GM21528 (cell line): ENCODE measurements at regions not wholly inside any gene's neighbourhood (a gene's known extent, or its start where the extent isn't known, plus 50 kb on each side); places are given as distances from the start of the nearest gene placed in this dataset.

ENCODE experiments used
- ATAC-seq: cut with Tn5 transposase; IDR thresholded peaks from one replicate; pipeline ENCODE4 v1.9.1; 2021; ENCODE audit warnings: mild to moderate bottlenecking, moderate library complexity; ENCODE audit not compliant: unreplicated experiment, low FRiP score

DNA sequence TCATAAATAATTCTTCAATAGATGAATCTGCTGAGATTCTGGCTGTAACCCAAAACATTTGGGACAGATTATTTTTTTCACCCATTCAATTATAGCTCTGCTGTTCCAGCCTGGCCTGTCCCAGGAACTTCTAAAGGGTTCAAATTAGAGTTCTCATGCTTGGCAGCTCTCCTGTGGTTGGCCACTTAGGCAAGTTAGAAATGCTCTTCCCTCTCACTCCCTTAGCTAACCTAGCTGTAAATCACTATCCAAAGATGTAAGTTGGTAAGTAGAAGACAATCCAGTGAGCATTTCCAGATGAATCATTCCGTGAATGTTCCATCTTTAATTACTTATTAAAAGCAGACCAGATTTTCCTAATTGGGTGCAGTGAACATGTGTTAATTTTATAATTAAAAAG is 760.4 kb upstream of the TBX3 start:
- ATAC-seq, result no peak

DNA sequence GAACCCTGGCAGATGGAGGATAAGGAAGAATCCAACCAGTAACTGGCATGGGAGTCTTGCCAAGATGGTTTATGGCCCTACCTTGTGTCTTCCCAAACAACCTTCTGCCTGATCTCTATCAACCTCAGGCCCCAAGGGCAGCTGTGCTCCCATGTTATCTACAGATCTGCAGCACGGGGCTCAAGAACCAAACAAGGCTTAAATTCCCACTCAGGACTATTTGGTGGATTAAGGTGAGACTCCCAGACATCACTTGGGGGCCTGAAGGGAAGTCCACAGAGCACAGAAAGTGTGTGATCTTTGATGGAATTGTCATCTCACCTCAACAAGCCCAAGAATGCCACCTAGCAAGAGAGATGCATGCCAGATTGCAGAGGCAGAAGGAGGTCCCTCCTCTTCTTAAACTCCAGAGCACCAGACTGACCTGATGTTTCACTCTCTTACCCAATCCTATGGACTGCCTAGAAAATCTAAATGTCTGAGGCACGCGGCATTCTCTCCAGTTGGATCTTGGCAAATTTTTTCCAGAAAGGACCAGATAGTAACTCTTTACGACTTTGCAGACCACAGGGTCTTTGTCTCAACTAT is 759.5 kb upstream of the TBX3 start:
- no peak for ATAC-seq

DNA sequence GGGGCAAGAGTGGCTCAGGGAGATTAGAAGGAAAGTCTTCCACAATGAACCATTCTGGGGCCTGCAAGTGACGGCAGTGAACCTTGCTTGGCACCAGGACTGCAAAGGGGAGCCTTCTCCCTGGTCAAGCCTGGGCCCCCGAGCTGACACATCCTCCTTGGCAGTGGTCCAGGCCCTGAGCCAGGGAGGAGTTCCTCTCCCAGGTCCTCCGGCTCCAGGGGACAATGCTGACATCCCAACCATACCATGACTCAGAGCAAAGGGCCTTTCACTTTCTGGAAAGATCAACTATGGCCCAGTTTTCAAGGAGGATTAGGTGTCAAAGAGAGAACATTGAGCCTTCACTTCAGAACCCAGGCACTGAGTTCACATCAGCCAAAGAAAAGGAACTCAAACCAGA is 756.5 kb upstream of the TBX3 start:
- no peak for ATAC-seq

DNA sequence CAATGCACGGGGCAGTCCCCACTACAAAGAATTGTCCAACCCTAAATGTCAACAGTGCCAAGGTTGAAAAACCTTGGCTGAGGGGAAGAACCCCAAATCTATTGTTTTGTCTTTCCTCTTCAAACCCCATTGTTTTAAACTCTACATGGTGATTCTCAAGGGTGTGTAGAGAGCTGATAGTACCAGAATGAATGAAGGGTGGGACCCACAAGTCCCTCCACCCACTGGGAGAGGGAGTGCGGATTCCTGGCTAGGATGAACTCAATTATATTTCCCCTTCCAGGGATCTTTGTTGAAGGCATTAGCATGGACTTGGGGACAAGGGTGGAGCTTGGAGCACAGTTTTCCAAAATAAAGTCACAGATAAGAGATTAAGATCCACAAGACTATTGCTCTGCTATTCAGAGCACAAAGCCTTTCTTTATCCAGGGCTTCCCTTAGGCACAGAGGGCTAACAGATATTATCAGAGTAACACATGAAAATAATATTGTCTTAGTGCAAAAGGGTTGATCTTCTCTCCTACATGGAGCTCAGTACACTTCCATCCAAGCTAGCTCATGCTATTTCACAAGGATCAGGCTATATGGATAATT is 755.1 kb upstream of the TBX3 start:
- no peak for ATAC-seq

DNA sequence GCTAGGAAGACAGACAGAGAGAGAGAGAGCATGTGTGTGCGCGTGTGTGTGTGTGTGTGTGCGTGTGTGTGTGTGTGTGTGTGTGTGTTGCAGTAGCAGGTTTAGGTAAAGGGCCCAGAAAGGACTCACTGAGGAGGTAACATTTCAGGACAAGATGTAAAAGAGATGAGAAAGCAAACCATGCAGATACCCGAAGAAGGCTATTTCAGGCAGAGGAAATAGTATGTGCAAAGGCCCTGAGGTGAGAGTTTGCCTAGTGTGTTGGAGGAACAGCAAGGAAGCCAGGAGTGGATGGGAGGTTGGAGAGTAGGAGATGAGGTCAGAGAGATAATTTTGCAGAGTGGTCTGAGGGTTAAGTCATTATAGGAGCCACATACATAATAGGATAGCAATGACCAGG is 754.3 kb upstream of the TBX3 start:
- ATAC-seq, result no peak

DNA sequence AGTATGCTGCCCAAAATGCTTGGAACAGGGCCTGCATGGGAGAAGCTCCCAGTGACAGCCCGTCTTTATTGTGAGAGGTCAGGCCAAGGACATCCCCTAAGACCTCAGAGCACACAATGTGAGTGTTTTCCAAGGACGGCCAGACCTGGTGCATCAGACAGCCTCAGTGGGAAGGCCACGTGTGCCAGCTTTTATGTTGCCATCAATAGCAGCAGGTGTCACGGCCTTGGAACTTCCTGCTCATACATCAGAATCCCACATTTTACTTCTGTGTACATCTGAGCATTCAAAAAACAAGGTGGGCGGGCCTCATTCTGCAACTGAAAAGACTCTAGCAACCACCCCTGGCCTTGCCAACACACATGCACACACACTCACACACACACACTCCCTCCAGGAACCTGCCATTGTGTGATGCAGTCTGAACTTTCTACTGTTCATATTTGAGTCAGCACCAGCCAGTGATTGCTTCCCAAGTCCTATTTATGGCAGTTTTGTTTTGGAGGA is 753.1 kb upstream of the TBX3 start:
- no peak for ATAC-seq

DNA sequence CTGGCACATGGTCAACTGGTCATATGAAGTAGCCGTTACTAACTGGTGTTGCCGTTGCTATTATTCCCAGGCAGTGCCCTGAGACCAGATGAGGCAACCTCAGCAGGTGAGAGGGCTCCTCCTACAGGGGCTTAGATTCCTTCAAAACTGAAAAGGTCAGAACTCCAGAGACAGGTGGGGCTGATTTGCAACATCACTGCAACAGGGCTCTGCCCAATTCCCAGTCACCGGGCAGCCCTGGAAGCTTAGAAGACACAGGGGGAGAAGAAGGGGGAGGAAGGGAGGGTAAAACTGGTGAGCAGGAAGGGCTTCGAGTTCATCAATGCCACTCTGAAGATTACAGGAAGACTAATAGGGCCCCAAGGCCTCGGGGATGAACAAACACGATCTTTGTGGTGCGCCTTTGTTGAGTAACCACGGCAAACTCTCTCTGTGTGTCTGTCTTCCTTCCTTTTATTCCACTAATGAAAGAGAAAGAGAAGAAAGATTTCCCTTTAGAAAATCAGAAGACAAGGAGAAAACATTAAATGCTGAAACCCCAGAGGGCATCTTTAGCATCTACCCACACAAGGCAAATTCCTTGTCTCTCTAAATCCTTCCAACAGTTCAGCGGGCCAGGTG is 749.1 kb upstream of the TBX3 start:
- ATAC-seq, result no peak

DNA sequence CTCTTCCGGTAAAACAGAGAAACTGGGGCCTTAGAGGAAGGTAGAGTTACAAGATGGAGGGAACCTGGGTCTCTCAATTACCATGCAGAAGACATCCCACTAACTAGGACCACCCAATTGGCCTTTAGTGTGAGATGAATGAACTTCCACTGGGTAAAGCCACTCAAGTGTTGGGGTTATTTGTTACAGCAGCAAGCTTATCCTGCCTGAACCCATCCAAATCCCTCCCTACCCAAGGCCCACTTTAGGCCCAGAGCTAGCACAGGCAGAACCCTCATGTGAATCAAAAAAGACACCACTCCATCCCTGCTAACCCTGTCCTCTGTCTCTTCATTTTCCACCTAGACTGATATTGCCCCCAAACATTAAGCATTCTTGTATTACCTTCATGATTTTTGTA is 746.7 kb upstream of the TBX3 start:
- ATAC-seq, result no peak

DNA sequence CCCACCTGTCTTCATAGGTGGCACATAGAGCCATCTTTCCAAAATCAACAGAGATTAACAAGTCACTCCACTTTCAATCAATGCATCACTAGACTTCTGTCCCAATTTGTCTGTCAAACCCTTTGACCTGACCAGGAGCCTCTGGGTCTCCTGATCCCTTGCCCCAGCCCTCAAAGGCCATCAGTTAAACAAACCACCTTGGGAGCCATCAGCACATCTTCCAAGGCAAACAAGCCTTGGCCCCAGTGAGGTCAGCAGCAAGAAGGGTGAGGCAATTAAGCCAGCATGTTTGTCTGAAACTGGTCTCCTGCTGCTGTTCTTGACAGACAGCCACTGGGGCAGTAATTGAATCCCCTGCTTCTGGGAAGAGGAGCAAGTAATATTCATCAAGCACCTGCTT is 742.8 kb upstream of the TBX3 start:
- ATAC-seq, result no peak

DNA sequence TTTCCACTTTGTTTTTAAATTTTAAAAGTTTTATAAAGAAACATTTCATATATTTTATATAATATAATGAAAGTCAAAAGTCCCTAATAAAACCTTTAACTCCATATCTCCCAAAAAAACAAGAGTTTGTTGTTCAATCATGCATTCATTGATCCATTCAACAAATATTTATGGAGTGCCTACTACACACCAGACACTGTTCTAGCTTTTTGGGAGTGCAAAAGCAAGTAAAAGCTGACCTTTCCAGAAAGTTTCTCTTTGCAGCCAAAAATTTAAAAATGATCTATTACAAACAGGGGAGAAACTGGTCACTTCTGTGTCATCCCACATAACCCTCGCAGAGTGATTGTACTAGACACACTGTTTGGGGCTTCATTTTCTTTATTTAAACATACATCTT is 740.0 kb upstream of the TBX3 start:
- ATAC-seq, result no peak

DNA sequence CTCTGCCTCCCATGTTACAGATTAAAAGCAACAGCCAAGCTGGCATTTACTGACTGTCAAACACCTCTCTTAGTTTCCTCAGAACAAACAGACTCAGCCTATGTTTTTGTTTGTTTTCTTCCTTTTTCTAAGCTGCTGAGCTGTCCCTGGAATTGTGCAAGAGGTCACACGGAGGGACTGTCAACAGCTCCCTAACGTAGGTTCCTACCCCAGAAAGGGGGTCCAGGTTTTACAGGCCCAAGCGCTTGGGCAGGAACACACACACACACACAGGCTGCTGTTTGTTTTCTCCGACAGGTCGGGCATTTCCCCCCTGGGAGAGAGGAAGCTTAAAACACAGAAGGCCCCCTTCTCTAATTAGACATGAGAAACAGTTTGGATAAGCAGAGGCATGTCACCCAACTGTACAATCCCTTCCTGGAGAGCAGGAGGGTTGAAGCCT is 739.6 kb upstream of the TBX3 start:
- no peak for ATAC-seq

DNA sequence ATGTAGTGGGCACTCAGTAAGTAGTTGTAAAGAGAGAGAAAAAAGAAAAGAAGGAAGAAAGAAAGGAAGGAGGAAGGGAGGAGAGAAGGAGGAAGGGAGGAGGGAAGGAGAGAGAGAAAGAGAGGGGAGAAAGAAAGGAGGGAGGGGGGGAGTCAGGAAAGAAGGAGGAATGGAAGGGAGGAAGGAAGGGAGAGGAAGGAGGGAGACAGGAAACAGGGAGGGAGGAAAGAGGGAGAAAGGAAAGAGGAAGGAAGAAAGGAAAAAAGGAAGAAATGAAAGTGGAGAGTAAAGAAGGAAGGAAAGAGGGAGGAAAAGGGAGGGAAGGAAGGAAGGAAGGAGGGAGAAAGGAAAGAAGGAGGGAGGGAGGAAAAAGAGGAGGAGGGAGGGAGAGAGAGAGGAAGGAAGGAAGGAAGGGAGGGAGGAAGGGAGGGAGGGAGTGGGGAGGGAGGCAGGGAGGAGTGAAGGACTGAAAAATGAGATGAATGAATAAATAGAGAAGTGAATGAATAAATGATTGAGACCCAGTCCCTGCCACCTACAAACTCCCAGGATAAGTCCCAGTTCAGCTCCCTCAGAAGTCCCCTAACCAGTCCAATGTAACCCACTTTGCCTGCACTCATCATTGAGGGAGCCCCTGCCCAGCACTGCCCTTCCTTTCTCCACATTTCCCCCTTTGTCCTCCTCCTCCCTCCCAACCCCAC is 739.0 kb upstream of the TBX3 start:
- no peak for ATAC-seq

DNA sequence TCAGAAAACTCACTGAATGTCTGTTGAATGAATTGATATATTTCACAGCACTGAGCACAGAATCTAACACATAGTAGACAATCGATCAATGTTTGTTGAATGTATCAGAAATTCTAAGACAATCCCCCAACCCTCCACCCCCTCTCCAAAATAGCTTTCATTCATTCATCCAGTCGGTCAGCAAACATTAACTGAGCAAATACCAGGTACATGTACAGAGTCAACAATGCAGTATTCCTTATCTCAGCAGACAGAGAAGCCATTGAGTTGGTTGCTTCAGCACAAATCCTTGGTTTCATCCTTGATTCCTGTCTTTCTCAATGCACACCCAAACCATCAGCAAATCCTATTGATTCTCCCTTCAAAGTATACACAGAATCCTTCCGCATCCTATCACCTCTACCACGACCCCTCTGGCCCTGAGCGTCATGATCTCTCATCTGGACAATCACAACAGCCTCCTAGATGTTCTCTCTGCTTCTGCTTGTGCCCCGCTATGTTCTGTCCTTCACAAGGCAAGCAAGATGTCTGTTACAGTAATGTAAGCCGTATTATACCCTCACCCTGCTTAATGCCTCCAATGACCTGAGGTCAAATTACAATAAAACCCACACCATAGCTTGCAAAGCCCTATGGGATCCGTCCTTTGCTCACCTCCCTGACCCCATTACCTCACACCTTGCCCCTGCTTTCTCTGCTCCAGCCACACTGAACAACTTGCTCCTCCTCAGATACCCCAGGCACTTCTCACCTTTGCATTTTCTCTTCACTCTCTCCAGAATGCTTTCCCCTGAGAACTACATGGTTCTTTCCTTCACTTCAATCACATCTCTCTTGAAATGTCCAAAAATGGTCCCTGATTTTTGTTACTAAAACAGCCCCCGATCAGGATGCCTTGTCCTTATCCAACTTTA is 738.1 kb upstream of the TBX3 start:
- ATAC-seq, result no peak

DNA sequence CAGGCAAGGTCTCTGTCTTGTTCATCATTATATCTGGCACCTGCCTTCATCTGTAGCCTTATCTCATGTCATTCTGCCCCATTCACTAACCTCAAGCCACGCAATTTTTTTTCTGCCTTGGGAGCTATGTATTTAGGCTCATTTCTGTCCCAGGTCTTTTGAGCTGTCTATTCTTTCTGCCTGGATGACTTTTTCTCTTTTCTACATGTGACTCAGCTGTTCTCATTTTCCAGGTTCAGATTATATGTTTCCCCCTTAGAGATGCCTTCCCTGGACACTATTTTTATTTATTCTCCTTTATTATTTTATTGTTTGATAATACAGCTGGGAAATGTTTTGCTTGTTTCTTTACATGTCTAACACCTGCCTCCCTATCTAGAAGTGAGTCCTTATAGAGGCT is 737.4 kb upstream of the TBX3 start:
- no peak for ATAC-seq

DNA sequence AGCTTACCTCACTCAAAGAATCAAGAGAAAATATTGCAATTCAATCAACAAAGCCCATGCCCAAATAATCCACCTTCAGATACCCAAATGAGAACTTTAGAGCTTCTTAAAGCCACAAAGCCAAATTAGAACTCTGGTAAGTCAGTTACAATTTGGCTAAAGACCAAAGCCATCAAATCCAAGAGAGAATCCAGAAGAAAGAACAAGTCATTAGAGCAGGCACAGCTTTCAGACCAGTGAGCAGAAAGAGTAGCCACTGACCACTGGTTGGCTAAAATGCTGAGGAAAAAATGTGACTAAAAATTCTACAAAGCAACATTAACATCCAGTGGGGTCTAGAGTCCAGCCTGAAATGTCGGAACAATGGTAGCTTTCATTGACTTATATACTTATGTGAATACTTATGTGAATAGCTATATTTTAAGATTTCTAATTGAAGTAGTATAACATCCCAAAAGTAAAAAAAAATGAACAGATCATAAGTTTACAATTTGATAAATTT is 735.2 kb upstream of the TBX3 start:
- no peak for ATAC-seq

DNA sequence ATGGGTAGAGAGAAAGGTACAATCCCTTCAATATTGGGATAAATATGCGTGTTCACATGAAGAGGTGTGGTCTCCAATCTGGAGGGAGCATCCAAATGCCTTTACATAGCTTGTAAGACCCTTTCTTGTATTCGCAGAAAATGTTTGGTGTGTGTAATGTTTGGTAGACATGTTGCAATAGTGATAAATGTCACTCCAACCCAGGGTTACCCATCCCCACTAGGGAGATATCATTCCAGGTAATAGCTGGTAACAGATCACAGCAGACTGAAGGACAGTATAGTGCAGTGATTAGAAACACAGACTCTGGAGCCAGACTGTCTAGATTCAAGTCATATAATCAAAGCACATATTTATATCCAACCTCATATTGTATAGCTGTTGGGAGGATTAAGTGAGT is 733.6 kb upstream of the TBX3 start:
- no peak for ATAC-seq

DNA sequence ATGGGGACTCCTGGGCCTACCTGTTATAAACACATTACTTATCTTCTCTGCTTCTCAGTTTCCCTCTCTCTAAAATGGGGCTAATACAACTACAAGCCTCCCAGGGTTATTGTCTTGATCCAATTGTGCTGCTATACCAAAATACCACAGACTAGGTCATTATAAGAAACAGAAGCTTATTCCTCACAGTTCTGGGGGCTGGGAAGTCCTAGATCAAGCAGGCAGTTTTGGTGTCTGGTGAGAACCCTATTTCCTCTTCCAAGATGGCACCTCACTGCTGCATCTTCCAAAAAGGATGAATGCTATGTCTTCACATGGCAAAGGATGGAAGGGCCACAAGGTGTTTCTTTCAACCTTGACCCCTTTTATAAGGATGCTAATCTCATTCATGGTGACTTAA is 732.9 kb upstream of the TBX3 start:
- ATAC-seq, result no peak

DNA sequence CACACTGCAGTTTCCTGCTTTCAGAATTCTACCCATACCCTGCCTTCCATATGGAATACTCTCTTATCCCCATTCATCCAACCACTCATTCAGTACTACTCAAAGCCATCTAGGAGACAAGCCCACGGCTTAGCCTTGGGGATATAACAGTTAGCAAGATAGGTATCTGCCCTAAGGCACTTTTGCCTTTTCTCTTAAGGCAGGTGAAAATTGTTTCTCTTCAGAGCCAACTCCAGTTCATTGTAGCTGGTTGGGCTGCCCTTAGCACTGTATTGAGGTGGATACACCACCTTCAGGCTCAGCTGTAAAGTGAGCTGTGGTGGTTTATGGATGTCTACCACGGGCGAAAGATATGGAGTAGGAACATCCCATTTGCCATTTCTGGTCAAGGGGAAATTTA is 729.7 kb upstream of the TBX3 start:
- ATAC-seq, result no peak

DNA sequence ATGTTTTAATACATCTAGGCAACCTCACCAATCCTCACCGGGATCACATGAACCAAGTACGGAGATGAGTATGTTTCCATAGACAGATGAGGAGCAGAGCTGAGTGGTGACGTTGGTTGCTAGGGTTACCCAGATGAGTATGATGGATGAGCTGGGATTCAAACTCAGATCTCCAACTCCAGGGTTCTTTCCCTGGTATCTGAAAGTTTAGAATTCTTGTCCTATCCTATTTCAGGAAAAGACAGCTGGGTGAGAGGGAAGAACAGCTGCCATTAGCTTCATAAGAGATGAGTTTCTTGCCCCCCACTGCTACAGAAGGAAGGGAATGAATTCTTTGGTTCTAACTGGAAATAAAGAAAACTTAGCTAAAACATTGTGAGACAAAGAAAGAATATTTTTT is 728.9 kb upstream of the TBX3 start:
- ATAC-seq, result no peak

DNA sequence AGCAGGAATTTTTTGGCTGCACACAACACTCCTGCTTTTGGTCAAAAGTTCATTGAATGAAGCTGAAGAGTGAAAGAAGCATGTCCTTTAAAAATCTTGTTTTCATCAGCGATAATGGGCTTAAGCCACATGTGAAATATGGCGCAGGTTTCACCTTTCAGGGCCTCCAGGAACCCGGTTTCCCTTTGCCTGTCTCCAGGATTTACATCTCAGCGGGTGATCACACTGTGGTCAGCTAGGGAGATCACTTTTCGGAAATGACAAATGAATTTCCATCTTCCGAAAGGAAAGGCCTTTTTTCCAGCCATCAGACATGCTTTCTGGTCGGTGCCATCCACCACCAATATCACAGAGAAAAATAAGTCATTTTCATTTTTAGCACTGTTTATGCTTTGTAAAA is 727.1 kb upstream of the TBX3 start:
- ATAC-seq, result no peak
